Fibroblast of skin of right biceps (primary cell): ENCODE measurements at regions not wholly inside any gene's neighbourhood (a gene's known extent, or its start where the extent isn't known, plus 50 kb on each side); places are given as distances from the start of the nearest gene placed in this dataset.

Experiments
- DNase-seq: peaks from one replicate; pipeline ENCODE4 v3.0.0-alpha.2; 2013

- no peak for DNase-seq
These were observed 101.2 kb upstream of the MGMT start for GRCh38 chr10:129365767-129366402.

GRCh38 chr10:129366450-129366849 lies 100.6 kb upstream of the MGMT start:
- no peak for DNase-seq

- DNase-seq = no peak
These were observed 97.5 kb upstream of the MGMT start for GRCh38 chr10:129369566-129369965.

- DNase-seq = no peak
These were observed 95.5 kb upstream of the MGMT start for GRCh38 chr10:129371541-129371940.

GRCh38 chr10:129372172-129372571 lies 94.9 kb upstream of the MGMT start:
- no peak for DNase-seq

GRCh38 chr10:129373231-129373630 lies 93.8 kb upstream of the MGMT start:
- DNase-seq = no peak

GRCh38 chr10:129373718-129374117 lies 93.3 kb upstream of the MGMT start:
- DNase-seq = no peak

- no peak for DNase-seq
These were observed 91.9 kb upstream of the MGMT start for GRCh38 chr10:129375171-129375570.

GRCh38 chr10:129375912-129376311 lies 91.1 kb upstream of the MGMT start:
- no peak for DNase-seq

- DNase-seq = no peak
These were observed 86.8 kb upstream of the MGMT start for GRCh38 chr10:129380279-129380678.

GRCh38 chr10:129381741-129382140 lies 85.3 kb upstream of the MGMT start:
- no peak for DNase-seq

- no peak for DNase-seq
These were observed 84.6 kb upstream of the MGMT start for GRCh38 chr10:129382401-129382800.

GRCh38 chr10:129383651-129384050 lies 83.4 kb upstream of the MGMT start:
- DNase-seq = no peak

GRCh38 chr10:129385600-129385999 lies 81.4 kb upstream of the MGMT start:
- no peak for DNase-seq

- DNase-seq = no peak
These were observed 80.4 kb upstream of the MGMT start for GRCh38 chr10:129386415-129387257.

- no peak for DNase-seq
These were observed 79.8 kb upstream of the MGMT start for GRCh38 chr10:129387258-129387525.

- no peak for DNase-seq
These were observed 78.6 kb upstream of the MGMT start for GRCh38 chr10:129388435-129388834.

GRCh38 chr10:129389194-129389593 lies 77.8 kb upstream of the MGMT start:
- no peak for DNase-seq

GRCh38 chr10:129390147-129390546 lies 76.9 kb upstream of the MGMT start:
- no peak for DNase-seq

GRCh38 chr10:129390726-129391125 lies 76.3 kb upstream of the MGMT start:
- no peak for DNase-seq

GRCh38 chr10:129391464-129391863 lies 75.6 kb upstream of the MGMT start:
- DNase-seq = no peak

GRCh38 chr10:129392855-129393254 lies 74.2 kb upstream of the MGMT start:
- no peak for DNase-seq

- no peak for DNase-seq
These were observed 73.2 kb upstream of the MGMT start for GRCh38 chr10:129393812-129394211.

GRCh38 chr10:129394518-129395328 lies 72.3 kb upstream of the MGMT start:
- no peak for DNase-seq
